ENCODE measurements at regions not wholly inside any gene's neighbourhood (a gene's known extent, or its start where the extent isn't known, plus 50 kb on each side); places are given as distances from the start of the nearest gene placed in this dataset.

DNA sequence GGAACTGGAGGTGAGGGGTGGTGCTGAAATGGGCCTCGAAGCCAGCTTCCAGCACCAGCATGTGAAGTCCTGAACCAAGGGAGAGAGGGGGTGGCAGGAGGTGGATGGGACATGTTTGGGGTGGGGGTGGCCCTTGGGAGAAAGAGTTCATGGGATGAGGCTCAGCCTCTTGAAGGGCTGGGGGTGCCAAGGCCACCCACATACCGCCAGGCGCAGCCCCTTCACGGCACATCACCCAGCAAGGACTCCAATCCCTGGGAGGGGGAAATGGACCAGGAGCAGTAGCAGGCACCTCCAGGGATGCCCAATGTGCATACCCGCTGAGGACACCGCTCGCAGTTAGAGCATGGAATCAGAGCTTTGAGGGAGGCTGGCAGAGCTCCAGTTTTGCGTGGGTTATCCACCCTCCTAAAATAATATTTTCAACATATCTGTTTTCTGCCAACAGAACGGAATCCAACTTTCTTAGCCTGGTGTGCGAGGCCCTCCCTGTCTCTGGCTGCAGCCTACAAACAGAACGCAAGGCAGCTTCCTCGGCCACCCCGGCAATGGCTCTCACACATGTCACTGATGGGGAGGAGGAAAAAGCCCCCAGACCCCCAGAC, 140.5 kb upstream of the VSTM2B start:
- TF ChIP-seq RAD21 (IDR thresholded peaks at IDR 0.05; ENCODE audit: low read depth) (no peak), CREB1 (IDR thresholded peaks at IDR 0.05; ENCODE audit: low read depth) (no peak), TAF1 (IDR thresholded peaks at IDR 0.05; ENCODE audit: low read depth) (no peak), ZBTB7A (IDR thresholded peaks at IDR 0.05; ENCODE audit: low read depth) (no peak), EP300 (IDR thresholded peaks at IDR 0.05; ENCODE audit: borderline replicate concordance) (no peak), FOXM1 (IDR thresholded peaks at IDR 0.05; ENCODE audit: borderline replicate concordance, low read depth) (no peak), TEAD4 (IDR thresholded peaks at IDR 0.05) (no peak), EGR1 (IDR thresholded peaks at IDR 0.05) (no peak)
- TF ChIP-seq, protein P1, sequence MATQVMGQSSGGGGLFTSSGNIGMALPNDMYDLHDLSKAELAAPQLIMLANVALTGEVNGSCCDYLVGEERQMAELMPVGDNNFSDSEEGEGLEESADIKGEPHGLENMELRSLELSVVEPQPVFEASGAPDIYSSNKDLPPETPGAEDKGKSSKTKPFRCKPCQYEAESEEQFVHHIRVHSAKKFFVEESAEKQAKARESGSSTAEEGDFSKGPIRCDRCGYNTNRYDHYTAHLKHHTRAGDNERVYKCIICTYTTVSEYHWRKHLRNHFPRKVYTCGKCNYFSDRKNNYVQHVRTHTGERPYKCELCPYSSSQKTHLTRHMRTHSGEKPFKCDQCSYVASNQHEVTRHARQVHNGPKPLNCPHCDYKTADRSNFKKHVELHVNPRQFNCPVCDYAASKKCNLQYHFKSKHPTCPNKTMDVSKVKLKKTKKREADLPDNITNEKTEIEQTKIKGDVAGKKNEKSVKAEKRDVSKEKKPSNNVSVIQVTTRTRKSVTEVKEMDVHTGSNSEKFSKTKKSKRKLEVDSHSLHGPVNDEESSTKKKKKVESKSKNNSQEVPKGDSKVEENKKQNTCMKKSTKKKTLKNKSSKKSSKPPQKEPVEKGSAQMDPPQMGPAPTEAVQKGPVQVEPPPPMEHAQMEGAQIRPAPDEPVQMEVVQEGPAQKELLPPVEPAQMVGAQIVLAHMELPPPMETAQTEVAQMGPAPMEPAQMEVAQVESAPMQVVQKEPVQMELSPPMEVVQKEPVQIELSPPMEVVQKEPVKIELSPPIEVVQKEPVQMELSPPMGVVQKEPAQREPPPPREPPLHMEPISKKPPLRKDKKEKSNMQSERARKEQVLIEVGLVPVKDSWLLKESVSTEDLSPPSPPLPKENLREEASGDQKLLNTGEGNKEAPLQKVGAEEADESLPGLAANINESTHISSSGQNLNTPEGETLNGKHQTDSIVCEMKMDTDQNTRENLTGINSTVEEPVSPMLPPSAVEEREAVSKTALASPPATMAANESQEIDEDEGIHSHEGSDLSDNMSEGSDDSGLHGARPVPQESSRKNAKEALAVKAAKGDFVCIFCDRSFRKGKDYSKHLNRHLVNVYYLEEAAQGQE (IDR thresholded peaks at IDR 0.05; ENCODE audit: low read depth): no peak
